ENCODE measurements at regions not wholly inside any gene's neighbourhood (a gene's known extent, or its start where the extent isn't known, plus 50 kb on each side); places are given as distances from the start of the nearest gene placed in this dataset.

DNA sequence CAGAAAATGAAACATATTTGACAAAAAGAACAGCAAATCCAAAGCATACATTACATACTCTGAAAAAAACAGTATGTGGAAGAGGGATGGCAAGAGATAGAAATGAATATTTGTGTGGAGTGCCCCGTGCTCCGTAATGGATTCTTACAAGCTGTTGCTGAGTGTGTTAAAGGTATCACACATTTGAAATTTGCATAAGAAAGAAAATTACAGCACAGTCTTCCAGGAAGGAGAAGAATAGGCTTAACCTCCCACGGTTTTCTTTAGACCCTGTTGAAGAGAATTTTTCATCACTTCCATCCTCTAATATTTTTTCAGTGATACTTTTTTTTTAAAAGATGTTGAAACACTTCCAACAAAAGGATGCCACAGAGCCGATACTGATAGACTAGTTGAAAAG, 1489.4 kb downstream of the RAPGEF2 start:
- TF ChIP-seq, protein P1, sequence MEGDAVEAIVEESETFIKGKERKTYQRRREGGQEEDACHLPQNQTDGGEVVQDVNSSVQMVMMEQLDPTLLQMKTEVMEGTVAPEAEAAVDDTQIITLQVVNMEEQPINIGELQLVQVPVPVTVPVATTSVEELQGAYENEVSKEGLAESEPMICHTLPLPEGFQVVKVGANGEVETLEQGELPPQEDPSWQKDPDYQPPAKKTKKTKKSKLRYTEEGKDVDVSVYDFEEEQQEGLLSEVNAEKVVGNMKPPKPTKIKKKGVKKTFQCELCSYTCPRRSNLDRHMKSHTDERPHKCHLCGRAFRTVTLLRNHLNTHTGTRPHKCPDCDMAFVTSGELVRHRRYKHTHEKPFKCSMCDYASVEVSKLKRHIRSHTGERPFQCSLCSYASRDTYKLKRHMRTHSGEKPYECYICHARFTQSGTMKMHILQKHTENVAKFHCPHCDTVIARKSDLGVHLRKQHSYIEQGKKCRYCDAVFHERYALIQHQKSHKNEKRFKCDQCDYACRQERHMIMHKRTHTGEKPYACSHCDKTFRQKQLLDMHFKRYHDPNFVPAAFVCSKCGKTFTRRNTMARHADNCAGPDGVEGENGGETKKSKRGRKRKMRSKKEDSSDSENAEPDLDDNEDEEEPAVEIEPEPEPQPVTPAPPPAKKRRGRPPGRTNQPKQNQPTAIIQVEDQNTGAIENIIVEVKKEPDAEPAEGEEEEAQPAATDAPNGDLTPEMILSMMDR (IDR thresholded peaks at IDR 0.05): no peak
- H3K27me3 Mint-ChIP-seq (ENCODE audit: insufficient read depth): no peaks in the 10 kb centered on the region; the same call in 1 of the 2 replicates

DNA sequence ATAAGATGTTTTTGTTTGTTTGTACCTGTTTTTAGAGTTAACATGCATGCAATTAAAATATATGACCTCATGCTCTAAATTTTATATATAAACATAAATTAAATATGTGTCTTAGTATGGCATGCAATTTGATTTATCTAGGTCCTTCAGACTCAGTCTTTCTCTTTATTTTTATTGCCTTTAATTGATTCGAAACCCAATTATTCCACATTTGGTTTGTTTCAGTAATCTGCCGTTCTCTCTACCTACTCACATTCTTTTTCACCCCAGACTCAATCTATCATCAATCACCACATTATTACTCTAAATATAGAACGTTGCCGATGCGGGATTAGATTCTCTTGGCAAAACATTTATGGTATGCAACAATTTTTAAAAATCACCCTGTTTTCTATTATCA, 1492.8 kb downstream of the RAPGEF2 start:
- Mint-ChIP-seq H3K4me1 (ENCODE audit: low read depth) (no peaks in the 10 kb centered on the region), H3K27me3 (ENCODE audit: insufficient read depth) (no peaks in the 10 kb centered on the region; the same call in 1 of the 2 replicates), H3K27ac (no peak overlapping the region), H3K4me3 (no peak overlapping the region), H3K9me3 (peaks cover 29% of the 10 kb centered on the region), H3K36me3 (ENCODE audit: low read depth) (no peaks in the 10 kb centered on the region)
- DNase-seq: no peak
- TF ChIP-seq, protein P1 (IDR thresholded peaks at IDR 0.05): no peak

More for the DNA sequence above, 1489.4 kb downstream of the RAPGEF2 start:
- H3K4me1 Mint-ChIP-seq (ENCODE audit: low read depth): no peaks in the 10 kb centered on the region
- H3K36me3 Mint-ChIP-seq (ENCODE audit: low read depth): no peaks in the 10 kb centered on the region
- DNase-seq: no peak
- no peak overlapping the region for H3K4me3 Mint-ChIP-seq
- H3K27ac Mint-ChIP-seq: no peak overlapping the region
- H3K9me3 Mint-ChIP-seq: peaks cover 47% of the 10 kb centered on the region

DNA sequence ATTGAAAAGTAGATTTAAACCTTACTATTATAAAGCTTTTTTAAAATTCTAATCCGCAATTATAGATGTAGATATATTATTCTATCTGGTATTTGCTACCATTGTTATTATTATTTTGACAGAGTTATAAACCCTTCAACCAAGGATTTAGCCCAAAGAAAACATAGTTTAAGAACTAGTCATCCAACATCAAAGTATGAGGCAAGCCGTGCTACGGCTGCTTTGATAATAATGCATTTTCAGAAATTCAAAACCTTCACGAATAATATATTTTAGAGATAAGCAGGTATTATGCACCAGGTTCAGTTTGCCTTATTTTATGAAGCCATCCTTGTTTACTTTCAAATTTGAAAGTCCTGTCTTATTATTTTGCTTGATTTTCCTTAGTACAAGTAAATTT, 1501.7 kb downstream of the RAPGEF2 start:
- Mint-ChIP-seq H3K27me3 (ENCODE audit: insufficient read depth) (no peaks in the 10 kb centered on the region), H3K4me3 (no peak overlapping the region), H3K27ac (no peak overlapping the region), H3K9me3 (peaks cover 12% of the 10 kb centered on the region), H3K36me3 (ENCODE audit: low read depth) (no peaks in the 10 kb centered on the region), H3K4me1 (ENCODE audit: low read depth) (no peaks in the 10 kb centered on the region)
- DNase-seq: no peak
- TF ChIP-seq, protein P1 (IDR thresholded peaks at IDR 0.05): no peak

DNA sequence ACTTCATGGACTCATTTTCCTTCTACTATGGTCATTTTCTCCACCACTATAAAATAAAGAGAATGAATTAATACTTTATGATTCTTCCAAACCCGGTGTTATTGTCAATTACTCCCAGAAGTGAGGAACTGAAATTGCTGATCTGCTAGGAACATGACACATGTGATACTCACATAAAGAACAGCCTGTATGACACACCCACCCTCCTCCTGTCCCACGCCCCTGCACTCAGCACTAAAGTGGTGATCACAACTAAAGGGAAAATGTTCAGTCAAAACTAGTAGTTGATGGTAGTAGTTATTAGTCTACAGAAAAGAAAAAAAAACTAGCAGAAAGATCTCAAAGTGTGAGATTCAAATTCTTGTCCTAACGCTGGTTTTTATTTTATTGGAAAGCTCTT, 1508.3 kb downstream of the RAPGEF2 start:
- no peaks in the 10 kb centered on the region for H3K27me3 Mint-ChIP-seq (ENCODE audit: insufficient read depth)
- H3K4me3 Mint-ChIP-seq: no peak overlapping the region
- DNase-seq: no peak
- TF ChIP-seq, protein P1 (IDR thresholded peaks at IDR 0.05): no peak
- H3K4me1 Mint-ChIP-seq (ENCODE audit: low read depth): no peaks in the 10 kb centered on the region
- H3K9me3 Mint-ChIP-seq: peaks cover 27% of the 10 kb centered on the region
- no peaks in the 10 kb centered on the region for H3K36me3 Mint-ChIP-seq (ENCODE audit: low read depth)
- H3K27ac Mint-ChIP-seq: no peak overlapping the region

DNA sequence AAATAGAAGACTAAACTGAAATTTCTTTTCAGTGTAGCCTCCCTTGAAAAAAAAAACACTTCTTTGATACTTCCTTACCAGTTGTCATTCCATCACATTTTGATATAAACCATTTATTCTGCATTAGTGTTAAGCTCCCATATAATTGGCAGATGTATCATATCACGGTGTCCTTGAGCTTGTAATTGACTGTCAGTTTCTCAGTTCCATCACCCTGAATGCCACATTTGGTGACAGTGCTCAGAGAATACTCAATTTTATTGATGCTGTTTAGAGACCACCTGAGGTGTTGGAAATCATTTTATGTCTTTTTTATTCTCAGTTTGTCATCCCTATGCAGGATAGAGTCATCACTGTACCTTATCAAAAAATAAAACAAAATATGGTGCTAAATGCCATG, 1528.2 kb downstream of the RAPGEF2 start:
- Mint-ChIP-seq H3K4me1 (ENCODE audit: low read depth) (no peaks in the 10 kb centered on the region), H3K27ac (no peak overlapping the region), H3K9me3 (peaks cover 25% of the 10 kb centered on the region), H3K4me3 (no peak overlapping the region), H3K36me3 (ENCODE audit: low read depth) (no peaks in the 10 kb centered on the region), H3K27me3 (ENCODE audit: insufficient read depth) (no peaks in the 10 kb centered on the region; the same call in 1 of the 2 replicates)
- no peak for DNase-seq
- TF ChIP-seq, protein P1 (IDR thresholded peaks at IDR 0.05): no peak

DNA sequence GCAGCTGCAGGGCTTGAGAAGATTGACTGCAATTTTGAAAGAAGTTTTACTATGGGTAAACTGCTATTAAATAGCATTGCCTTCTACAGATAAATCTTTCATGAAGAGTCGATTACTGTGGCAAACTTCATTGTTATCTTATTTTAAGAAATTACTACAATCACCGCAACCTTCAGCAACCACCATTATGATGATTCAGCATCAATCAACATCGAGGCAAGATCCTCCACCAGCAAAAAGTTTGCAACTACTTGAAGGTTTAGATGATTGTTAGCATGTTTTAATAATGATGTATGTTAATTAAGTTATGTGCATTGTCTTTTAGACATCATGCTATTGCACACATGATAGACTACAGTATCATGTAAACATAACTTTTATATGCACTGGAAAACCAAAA, 1511.0 kb downstream of the FSTL5 start:
- Mint-ChIP-seq H3K4me1 (ENCODE audit: low read depth) (no peaks in the 10 kb centered on the region), H3K36me3 (ENCODE audit: low read depth) (no peaks in the 10 kb centered on the region), H3K27me3 (ENCODE audit: insufficient read depth) (no peaks in the 10 kb centered on the region), H3K4me3 (no peak overlapping the region), H3K9me3 (peaks cover 30% of the 10 kb centered on the region), H3K27ac (no peak overlapping the region)
- DNase-seq: no peak
- TF ChIP-seq, protein P1 (IDR thresholded peaks at IDR 0.05): no peak
